ENCODE measurements at regions not wholly inside any gene's neighbourhood (a gene's known extent, or its start where the extent isn't known, plus 50 kb on each side); places are given as distances from the start of the nearest gene placed in this dataset.

- in situ Hi-C loops (cut with HindIII; ENCODE audit: low pct_unique_long_range_greater_than_20kb, low sequenced_read_pairs) = no loop called here
Measured at GRCh38 chr5:121681229-121681855, 170.3 kb upstream of the FTMT start.

GRCh38 chr5:121688126-121688525 lies 163.6 kb upstream of the FTMT start:
- no peak for DNase-seq (ENCODE audit: low read depth, low spot score)
- in situ Hi-C loops (cut with HindIII; ENCODE audit: low pct_unique_long_range_greater_than_20kb, low sequenced_read_pairs) = no loop called here

More at GRCh38 chr5:121681229-121681855, 170.3 kb upstream of the FTMT start:
- DNase-seq (ENCODE audit: low read depth, low spot score) = no peak

GRCh38 chr5:121688781-121689180 lies 162.9 kb upstream of the FTMT start:
- in situ Hi-C loops (cut with HindIII; ENCODE audit: low pct_unique_long_range_greater_than_20kb, low sequenced_read_pairs) = no loop called here
- no peak for DNase-seq (ENCODE audit: low read depth, low spot score)

GRCh38 chr5:121691478-121691877 lies 160.2 kb upstream of the FTMT start:
- DNase-seq (ENCODE audit: low read depth, low spot score) = no peak
- in situ Hi-C loops (cut with HindIII; ENCODE audit: low pct_unique_long_range_greater_than_20kb, low sequenced_read_pairs) = no loop called here

- in situ Hi-C loops (cut with HindIII; ENCODE audit: low pct_unique_long_range_greater_than_20kb, low sequenced_read_pairs) = no loop called here
Measured at GRCh38 chr5:121692158-121692557, 159.5 kb upstream of the FTMT start.

GRCh38 chr5:121693864-121694263 lies 157.8 kb upstream of the FTMT start:
- peak; percentile 60 for DNase-seq (ENCODE audit: low read depth, low spot score)
- in situ Hi-C loops (cut with HindIII; ENCODE audit: low pct_unique_long_range_greater_than_20kb, low sequenced_read_pairs) = no loop called here

More at GRCh38 chr5:121692158-121692557, 159.5 kb upstream of the FTMT start:
- DNase-seq (ENCODE audit: low read depth, low spot score) = no peak

GRCh38 chr5:121695307-121695706 lies 156.4 kb upstream of the FTMT start:
- in situ Hi-C loops (cut with HindIII; ENCODE audit: low pct_unique_long_range_greater_than_20kb, low sequenced_read_pairs) = no loop called here
- peak; percentile 12 for DNase-seq (ENCODE audit: low read depth, low spot score)

GRCh38 chr5:121698690-121699089 lies 153.0 kb upstream of the FTMT start:
- in situ Hi-C loops (cut with HindIII; ENCODE audit: low pct_unique_long_range_greater_than_20kb, low sequenced_read_pairs) = no loop called here
- peak; percentile 92 for DNase-seq (ENCODE audit: low read depth, low spot score)

GRCh38 chr5:121701731-121702130 lies 150.0 kb upstream of the FTMT start:
- in situ Hi-C loops (cut with HindIII; ENCODE audit: low pct_unique_long_range_greater_than_20kb, low sequenced_read_pairs) = no loop called here

GRCh38 chr5:121702682-121703081 lies 149.0 kb upstream of the FTMT start:
- peak; percentile 15 for DNase-seq (ENCODE audit: low read depth, low spot score)
- in situ Hi-C loops (cut with HindIII; ENCODE audit: low pct_unique_long_range_greater_than_20kb, low sequenced_read_pairs) = no loop called here

More at GRCh38 chr5:121701731-121702130, 150.0 kb upstream of the FTMT start:
- no peak for DNase-seq (ENCODE audit: low read depth, low spot score)

- in situ Hi-C loops (cut with HindIII; ENCODE audit: low pct_unique_long_range_greater_than_20kb, low sequenced_read_pairs) = no loop called here
Measured at GRCh38 chr5:121704291-121704690, 147.4 kb upstream of the FTMT start.

GRCh38 chr5:121706686-121707085 lies 145.0 kb upstream of the FTMT start:
- no peak for DNase-seq (ENCODE audit: low read depth, low spot score)
- in situ Hi-C loops (cut with HindIII; ENCODE audit: low pct_unique_long_range_greater_than_20kb, low sequenced_read_pairs) = no loop called here

More at GRCh38 chr5:121704291-121704690, 147.4 kb upstream of the FTMT start:
- no peak for DNase-seq (ENCODE audit: low read depth, low spot score)

GRCh38 chr5:121707178-121707577 lies 144.5 kb upstream of the FTMT start:
- DNase-seq (ENCODE audit: low read depth, low spot score) = no peak
- in situ Hi-C loops (cut with HindIII; ENCODE audit: low pct_unique_long_range_greater_than_20kb, low sequenced_read_pairs) = no loop called here

GRCh38 chr5:121711416-121711815 lies 140.3 kb upstream of the FTMT start:
- in situ Hi-C loops (cut with HindIII; ENCODE audit: low pct_unique_long_range_greater_than_20kb, low sequenced_read_pairs) = no loop called here
- DNase-seq (ENCODE audit: low read depth, low spot score) = no peak

- DNase-seq (ENCODE audit: low read depth, low spot score) = no peak
- in situ Hi-C loops (cut with HindIII; ENCODE audit: low pct_unique_long_range_greater_than_20kb, low sequenced_read_pairs) = no loop called here
Measured at GRCh38 chr5:121719255-121719654, 132.4 kb upstream of the FTMT start.

- in situ Hi-C loops (cut with HindIII; ENCODE audit: low pct_unique_long_range_greater_than_20kb, low sequenced_read_pairs) = no loop called here
- no peak for DNase-seq (ENCODE audit: low read depth, low spot score)
Measured at GRCh38 chr5:121725450-121725849, 126.2 kb upstream of the FTMT start.

- no peak for DNase-seq (ENCODE audit: low read depth, low spot score)
- in situ Hi-C loops (cut with HindIII; ENCODE audit: low pct_unique_long_range_greater_than_20kb, low sequenced_read_pairs) = no loop called here
Measured at GRCh38 chr5:121726991-121727390, 124.7 kb upstream of the FTMT start.

- in situ Hi-C loops (cut with HindIII; ENCODE audit: low pct_unique_long_range_greater_than_20kb, low sequenced_read_pairs) = no loop called here
- no peak for DNase-seq (ENCODE audit: low read depth, low spot score)
Measured at GRCh38 chr5:121731377-121731776, 120.3 kb upstream of the FTMT start.

GRCh38 chr5:121735618-121736017 lies 116.1 kb upstream of the FTMT start:
- in situ Hi-C loops (cut with HindIII; ENCODE audit: low pct_unique_long_range_greater_than_20kb, low sequenced_read_pairs) = no loop called here
- no peak for DNase-seq (ENCODE audit: low read depth, low spot score)

- in situ Hi-C loops (cut with HindIII; ENCODE audit: low pct_unique_long_range_greater_than_20kb, low sequenced_read_pairs) = no loop called here
- no peak for DNase-seq (ENCODE audit: low read depth, low spot score)
Measured at GRCh38 chr5:121737120-121737519, 114.6 kb upstream of the FTMT start.

Measured in SK-MEL-5 (cell line).